ENCODE measurements at regions not wholly inside any gene's neighbourhood (a gene's known extent, or its start where the extent isn't known, plus 50 kb on each side); places are given as distances from the start of the nearest gene placed in this dataset.

DNA sequence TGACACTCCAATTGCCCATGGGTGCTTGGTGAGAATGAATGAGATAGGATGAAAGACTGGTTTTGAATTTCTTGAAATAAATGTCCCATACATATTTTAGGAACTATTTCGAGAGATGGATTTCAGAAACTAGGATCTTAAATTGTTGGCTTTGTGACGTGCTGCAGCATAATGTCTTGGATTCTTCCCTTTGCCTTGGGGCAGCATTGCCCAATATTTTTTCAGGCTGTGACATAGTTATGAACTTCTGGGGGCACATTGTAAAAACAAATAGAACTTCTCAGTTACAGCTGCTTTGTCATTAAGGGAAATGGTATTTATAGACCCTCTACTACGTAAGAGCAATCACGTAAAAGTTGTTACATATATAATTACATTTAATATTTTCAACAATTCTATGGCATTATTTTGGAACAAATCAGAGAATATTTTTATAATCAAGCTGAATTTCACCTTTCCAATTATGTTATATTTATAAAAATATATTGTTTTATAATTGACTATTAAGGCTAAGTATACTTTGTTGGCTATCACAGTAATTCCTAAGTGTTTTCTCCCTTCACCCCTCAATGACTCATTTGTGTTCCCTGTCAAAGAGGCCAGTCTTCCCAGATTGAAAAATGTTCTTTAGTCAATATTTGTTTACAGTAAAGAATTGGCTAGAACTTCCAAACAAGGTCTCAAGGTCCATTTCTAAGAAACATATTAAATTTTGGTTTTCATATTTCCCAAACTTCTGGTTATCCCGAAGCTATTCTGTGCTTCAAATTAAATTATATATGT, 1388.3 kb upstream of the ACO1 start:
- TF ChIP-seq, protein P1, sequence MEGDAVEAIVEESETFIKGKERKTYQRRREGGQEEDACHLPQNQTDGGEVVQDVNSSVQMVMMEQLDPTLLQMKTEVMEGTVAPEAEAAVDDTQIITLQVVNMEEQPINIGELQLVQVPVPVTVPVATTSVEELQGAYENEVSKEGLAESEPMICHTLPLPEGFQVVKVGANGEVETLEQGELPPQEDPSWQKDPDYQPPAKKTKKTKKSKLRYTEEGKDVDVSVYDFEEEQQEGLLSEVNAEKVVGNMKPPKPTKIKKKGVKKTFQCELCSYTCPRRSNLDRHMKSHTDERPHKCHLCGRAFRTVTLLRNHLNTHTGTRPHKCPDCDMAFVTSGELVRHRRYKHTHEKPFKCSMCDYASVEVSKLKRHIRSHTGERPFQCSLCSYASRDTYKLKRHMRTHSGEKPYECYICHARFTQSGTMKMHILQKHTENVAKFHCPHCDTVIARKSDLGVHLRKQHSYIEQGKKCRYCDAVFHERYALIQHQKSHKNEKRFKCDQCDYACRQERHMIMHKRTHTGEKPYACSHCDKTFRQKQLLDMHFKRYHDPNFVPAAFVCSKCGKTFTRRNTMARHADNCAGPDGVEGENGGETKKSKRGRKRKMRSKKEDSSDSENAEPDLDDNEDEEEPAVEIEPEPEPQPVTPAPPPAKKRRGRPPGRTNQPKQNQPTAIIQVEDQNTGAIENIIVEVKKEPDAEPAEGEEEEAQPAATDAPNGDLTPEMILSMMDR (IDR thresholded peaks at IDR 0.05), result no peak
- no peak for TF ChIP-seq POLR2A (IDR thresholded peaks at IDR 0.05)
- TF ChIP-seq EP300 (IDR thresholded peaks at IDR 0.05), result no peak

Data from ovary (tissue), 3 donors.